ENCODE measurements at regions not wholly inside any gene's neighbourhood (a gene's known extent, or its start where the extent isn't known, plus 50 kb on each side); places are given as distances from the start of the nearest gene placed in this dataset.
"Not testable (repeated sequence)": the region's sequence is repeated elsewhere in the genome, so short reads cannot be mapped to it uniquely, and the experiment has no call there.

- H3K27me3 Mint-ChIP-seq: no peaks in the 10 kb centered on the region
- no peak overlapping the region for H3K4me3 Mint-ChIP-seq
- ChIA-PET POLR2A (no interaction called here), CTCF (no interaction called here)
- H3K36me3 Mint-ChIP-seq (ENCODE audit: low read depth): no peaks in the 10 kb centered on the region
- H3K4me1 Mint-ChIP-seq: peaks cover 1% of the 10 kb centered on the region
- no peak overlapping the region for H3K27ac Mint-ChIP-seq
- no peak for DNase-seq
- H3K9me3 Mint-ChIP-seq: no peaks in the 10 kb centered on the region
Observed at GRCh38 chr2:39989888-39990287, 210.8 kb upstream of the THUMPD2 start.

GRCh38 chr2:39981883-39982311 lies 202.8 kb upstream of the THUMPD2 start:
- Mint-ChIP-seq H3K4me1 (no peaks in the 10 kb centered on the region), H3K4me3 (no peak overlapping the region), H3K9me3 (no peaks in the 10 kb centered on the region), H3K27me3 (no peaks in the 10 kb centered on the region), H3K36me3 (ENCODE audit: low read depth) (no peaks in the 10 kb centered on the region), H3K27ac (no peak overlapping the region)
- DNase-seq: no peak
- ChIA-PET CTCF (no interaction called here), POLR2A (no interaction called here)

GRCh38 chr2:39975476-39976020 lies 196.5 kb upstream of the THUMPD2 start:
- Mint-ChIP-seq H3K36me3 (ENCODE audit: low read depth) (no peaks in the 10 kb centered on the region), H3K4me3 (no peak overlapping the region), H3K27ac (no peak overlapping the region), H3K27me3 (no peaks in the 10 kb centered on the region), H3K4me1 (peaks cover 2% of the 10 kb centered on the region), H3K9me3 (peaks cover 2% of the 10 kb centered on the region)
- no peak for DNase-seq
- ChIA-PET POLR2A (no interaction called here), CTCF (no interaction called here)

- peaks cover 2% of the 10 kb centered on the region for H3K4me1 Mint-ChIP-seq
- no peak for DNase-seq
- no peaks in the 10 kb centered on the region for H3K27me3 Mint-ChIP-seq
- ChIA-PET CTCF (no interaction called here), POLR2A (no interaction called here)
- H3K4me3 Mint-ChIP-seq: no peak overlapping the region
- peaks cover 5% of the 10 kb centered on the region for H3K9me3 Mint-ChIP-seq
- no peak overlapping the region for H3K27ac Mint-ChIP-seq
- H3K36me3 Mint-ChIP-seq (ENCODE audit: low read depth): no peaks in the 10 kb centered on the region
Observed at GRCh38 chr2:39968037-39968436, 189.0 kb upstream of the THUMPD2 start.

GRCh38 chr2:39960681-39961080 lies 181.6 kb upstream of the THUMPD2 start:
- POLR2A ChIA-PET; H3K4me1 Mint-ChIP-seq; H3K27ac Mint-ChIP-seq; DNase-seq; H3K9me3 Mint-ChIP-seq; H3K27me3 Mint-ChIP-seq; H3K36me3 Mint-ChIP-seq (ENCODE audit: low read depth); CTCF ChIA-PET; H3K4me3 Mint-ChIP-seq: not testable (repeated sequence)

- ChIA-PET POLR2A (no interaction called here), CTCF (interaction anchor here (0.9 kb wide), 1 partner anchor 12 kb away, joined by 4 read pairs; no protein-coding TSS in a partner anchor)
- Mint-ChIP-seq H3K36me3 (ENCODE audit: low read depth) (no peaks in the 10 kb centered on the region), H3K27me3 (no peaks in the 10 kb centered on the region), H3K9me3 (no peaks in the 10 kb centered on the region), H3K27ac (no peak overlapping the region), H3K4me3 (no peak overlapping the region), H3K4me1 (no peaks in the 10 kb centered on the region)
- no peak for DNase-seq
Observed at GRCh38 chr2:39954346-39954745, 175.3 kb upstream of the THUMPD2 start.

- Mint-ChIP-seq H3K27me3 (no peaks in the 10 kb centered on the region), H3K4me3 (no peak overlapping the region)
Observed at GRCh38 chr2:39949131-39949530, 170.1 kb upstream of the THUMPD2 start.

GRCh38 chr2:39948016-39948719 lies 169.1 kb upstream of the THUMPD2 start:
- no peak overlapping the region for H3K4me3 Mint-ChIP-seq
- H3K9me3 Mint-ChIP-seq: peaks cover 3% of the 10 kb centered on the region
- peaks cover 14% of the 10 kb centered on the region for H3K4me1 Mint-ChIP-seq
- POLR2A ChIA-PET: interaction anchor here (1.2 to 1.5 kb wide), 2 partner anchors 10 to 28 kb away, joined by 3 to 4 read pairs; no protein-coding TSS in a partner anchor
- no peak for DNase-seq
- no peaks in the 10 kb centered on the region for H3K36me3 Mint-ChIP-seq (ENCODE audit: low read depth)
- no peaks in the 10 kb centered on the region for H3K27me3 Mint-ChIP-seq
- CTCF ChIA-PET: no interaction called here
- no peak overlapping the region for H3K27ac Mint-ChIP-seq

More at GRCh38 chr2:39949131-39949530, 170.1 kb upstream of the THUMPD2 start:
- ChIA-PET POLR2A (no interaction called here), CTCF (no interaction called here)
- DNase-seq: no peak
- H3K4me1 Mint-ChIP-seq: peaks cover 13% of the 10 kb centered on the region
- no peaks in the 10 kb centered on the region for H3K36me3 Mint-ChIP-seq (ENCODE audit: low read depth)
- H3K27ac Mint-ChIP-seq: no peak overlapping the region
- H3K9me3 Mint-ChIP-seq: peaks cover 3% of the 10 kb centered on the region

GRCh38 chr2:39947294-39948015 lies 168.4 kb upstream of the THUMPD2 start:
- Mint-ChIP-seq H3K4me3 (no peak overlapping the region), H3K4me1 (peaks cover 17% of the 10 kb centered on the region), H3K36me3 (ENCODE audit: low read depth) (peaks cover under 1% of the 10 kb centered on the region), H3K27me3 (no peaks in the 10 kb centered on the region), H3K9me3 (peaks cover 3% of the 10 kb centered on the region), H3K27ac (no peak overlapping the region)
- DNase-seq: no peak
- POLR2A ChIA-PET: interaction anchor here (0.6 to 1.5 kb wide), 3 partner anchors 9 to 361 kb away, joined by 3 to 4 read pairs (median 4); no protein-coding TSS in a partner anchor
- CTCF ChIA-PET: no interaction called here

- H3K4me1 Mint-ChIP-seq: peaks cover 39% of the 10 kb centered on the region
- peaks cover 18% of the 10 kb centered on the region for H3K36me3 Mint-ChIP-seq (ENCODE audit: low read depth)
- no peaks in the 10 kb centered on the region for H3K27me3 Mint-ChIP-seq
- no peak overlapping the region for H3K27ac Mint-ChIP-seq
- H3K4me3 Mint-ChIP-seq: no peak overlapping the region
- no peak for DNase-seq
- POLR2A ChIA-PET: no interaction called here
- H3K9me3 Mint-ChIP-seq: peaks cover 12% of the 10 kb centered on the region
- CTCF ChIA-PET: interaction anchor here (1.6 kb wide), 1 partner anchor 29 kb away, joined by 4 read pairs; no protein-coding TSS in a partner anchor
Observed at GRCh38 chr2:39942950-39943349, 163.9 kb upstream of the THUMPD2 start.

- ChIA-PET CTCF (interaction anchor here (0.9 to 1.1 kb wide), 3 partner anchors 24 to 25 kb away, joined by 3 to 5 read pairs (median 4); no protein-coding TSS in a partner anchor), POLR2A (interaction anchor here (0.8 to 2.7 kb wide), 3 partner anchors 9 to 18 kb away, joined by 3 to 10 read pairs (median 7); no protein-coding TSS in a partner anchor)
- DNase-seq: no peak
- H3K9me3 Mint-ChIP-seq: peaks cover 9% of the 10 kb centered on the region
- peaks cover 54% of the 10 kb centered on the region for H3K4me1 Mint-ChIP-seq
- no peaks in the 10 kb centered on the region for H3K27me3 Mint-ChIP-seq
- H3K27ac Mint-ChIP-seq: peak overlapping the region; percentile 86
- peak overlapping the region; percentile 21 for H3K4me3 Mint-ChIP-seq
- peaks cover 19% of the 10 kb centered on the region for H3K36me3 Mint-ChIP-seq (ENCODE audit: low read depth)
Observed at GRCh38 chr2:39938035-39938835, 159.2 kb upstream of the THUMPD2 start.

- Mint-ChIP-seq H3K9me3 (peaks cover 9% of the 10 kb centered on the region), H3K4me1 (peaks cover 50% of the 10 kb centered on the region), H3K4me3 (no peak overlapping the region), H3K36me3 (ENCODE audit: low read depth) (peaks cover 24% of the 10 kb centered on the region), H3K27me3 (no peaks in the 10 kb centered on the region), H3K27ac (peak overlapping the region; percentile 86)
- ChIA-PET POLR2A (interaction anchor here (2.7 kb wide), 1 partner anchor 9 kb away, joined by 7 read pairs; no protein-coding TSS in a partner anchor), CTCF (interaction anchor here (1.0 kb wide), 1 partner anchor 24 kb away, joined by 5 read pairs; no protein-coding TSS in a partner anchor)
- no peak for DNase-seq
Observed at GRCh38 chr2:39937621-39938020, 158.6 kb upstream of the THUMPD2 start.

GRCh38 chr2:39934851-39935250 lies 155.8 kb upstream of the THUMPD2 start:
- CTCF ChIA-PET: no interaction called here
- Mint-ChIP-seq H3K36me3 (ENCODE audit: low read depth) (peaks cover 21% of the 10 kb centered on the region), H3K4me1 (peaks cover 41% of the 10 kb centered on the region), H3K9me3 (no peaks in the 10 kb centered on the region), H3K27ac (no peak overlapping the region), H3K4me3 (no peak overlapping the region), H3K27me3 (no peaks in the 10 kb centered on the region)
- DNase-seq: no peak
- POLR2A ChIA-PET: no interaction called here

Data from activated CD4-positive, alpha-beta memory T cell treated with anti-CD3 and anti-CD28 coated beads, Interleukin-2, amount 10 ng/mL, durations not matched to agents 7 days and 5 days (primary cell).